GM12878 (cell line): ENCODE measurements at regions not wholly inside any gene's neighbourhood (a gene's known extent, or its start where the extent isn't known, plus 50 kb on each side); places are given as distances from the start of the nearest gene placed in this dataset.

Experiments used
- ATAC-seq: fragments of 200-7000 bp; cut with Tn5 transposase; 3 replicates; pipeline ENCODE4 v1.9.1; 2020; ENCODE audit warnings: mild to moderate bottlenecking, moderate library complexity
- BruUV-seq: library from RNA; stranded (reverse); fragments of 400-500 nt; replicated peaks from 2 replicates; lab custom pipeline; 2021; lab: Mats Ljungman, UMichigan
- CTCF ChIA-PET: fragments of 300-600 bp; sonication (Branson Sonifier 250); formaldehyde crosslinking; extraction: SDS; loops from one replicate; lab custom pipeline; 2021; ENCODE audit warnings: inconsistent platforms; lab: Yijun Ruan, JAX
- POLR2A ChIA-PET: fragments of 350-600 bp; formaldehyde crosslinking; extraction: SDS; loops from one replicate; lab custom pipeline; 2021; ENCODE audit warnings: inconsistent platforms; lab: Charles Lee
- RAD21 ChIA-PET: fragments of 300-600 bp; sonication (Branson Sonifier 250); formaldehyde crosslinking; loops from one replicate; lab custom pipeline; 2023; ENCODE audit warnings: antibody characterized with exemption; ENCODE audit not compliant: unreplicated experiment; lab: Charles Lee
- SMC1A ChIA-PET: fragments of 300-600 bp; sonication (Branson Sonifier 250); formaldehyde crosslinking; loops from one replicate; lab custom pipeline; 2023; ENCODE audit not compliant: unreplicated experiment, uncharacterized antibody; lab: Charles Lee
- DNase-seq: peaks from one replicate; pipeline ENCODE4 v3.0.0-alpha.2; 2011; ENCODE audit warnings: low read depth, low spot score
- FAIRE-seq: peaks from 3 replicates; lab custom pipeline; 2011; peaks lifted over from hg19 to GRCh38; lab: Jason Lieb, UNC
- H2AFZ ChIP-seq: 2 replicates; pipeline ENCODE4 v1.6.0; 2011; ENCODE audit warnings: low read depth, low read length, control low read depth; ENCODE audit not compliant: control insufficient read depth
- H3K27ac ChIP-seq: 2 replicates; pipeline ENCODE4 v1.5.1; 2011; ENCODE audit warnings: control low read depth; ENCODE audit not compliant: control insufficient read depth, insufficient read depth
- H3K27me3 ChIP-seq, 2 experiments: replicated peaks in 1 of 2; 2 replicates each; pipeline versions ENCODE4 v1.6.0 to v1.6.1; 2011; ENCODE audit warnings: low read length in 1 of 2; ENCODE audit not compliant: control insufficient read depth in 2 of 2, insufficient read depth in 2 of 2
- H3K36me3 ChIP-seq, 2 experiments: 2 replicates each; pipeline ENCODE4 v1.5.1; 2011; ENCODE audit warnings: low read length in 1 of 2; ENCODE audit not compliant: control insufficient read depth in 2 of 2, insufficient read depth in 2 of 2
- H3K4me1 ChIP-seq: 2 replicates; pipeline ENCODE4 v1.6.1; 2011; ENCODE audit warnings: mild to moderate bottlenecking, low read length, moderate library complexity, mixed read lengths; ENCODE audit not compliant: control insufficient read depth, insufficient read depth
- H3K4me2 ChIP-seq: 2 replicates; pipeline ENCODE4 v1.6.0; 2011; ENCODE audit warnings: control low read depth; ENCODE audit not compliant: control insufficient read depth, insufficient read depth
- H3K4me3 ChIP-seq: fragments of 200-600 bp; sonication (generic); 2 replicates; pipeline ENCODE4 v1.5.1; 2016
- H3K79me2 ChIP-seq: 2 replicates; pipeline ENCODE4 v1.6.0; 2011; ENCODE audit warnings: low read length; ENCODE audit not compliant: control insufficient read depth, insufficient read depth
- H3K9ac ChIP-seq: 2 replicates; pipeline ENCODE4 v1.8.0; 2011; ENCODE audit warnings: low read length, control low read depth, mixed read lengths; ENCODE audit not compliant: control insufficient read depth, insufficient read depth
- H3K9me3 ChIP-seq: replicated peaks from 3 replicates; pipeline ENCODE4 v1.5.1; 2011; ENCODE audit warnings: mild to moderate bottlenecking, low read length; ENCODE audit not compliant: control insufficient read depth, insufficient read depth
- H4K20me1 ChIP-seq: 2 replicates; pipeline ENCODE4 v1.6.0; 2011; ENCODE audit not compliant: control insufficient read depth, insufficient read depth
- ASH2L ChIP-seq: fragments of 300-600, 200-600 bp; sonication (generic); IDR thresholded peaks from 2 replicates; pipeline ENCODE4 v1.6.1; 2017; ENCODE audit warnings: low read depth, mild to moderate bottlenecking, borderline replicate concordance
- ATF2 ChIP-seq: IDR thresholded peaks from 2 replicates; pipeline ENCODE4 v1.6.1; 2012; ENCODE audit warnings: low read length, inconsistent platforms
- FOXK2 ChIP-seq: fragments of 450-650 bp; IDR thresholded peaks from 2 replicates; pipeline ENCODE4 v1.6.1; 2017; ENCODE audit warnings: mild to moderate bottlenecking, moderate library complexity
- JUNB ChIP-seq: IDR thresholded peaks from 2 replicates; pipeline ENCODE4 v1.6.1; 2016; ENCODE audit warnings: antibody characterized with exemption, mild to moderate bottlenecking
- KLF5 ChIP-seq: fragments of 450-650 bp; IDR thresholded peaks from 2 replicates; pipeline ENCODE4 v1.6.1; 2014; ENCODE audit warnings: mild to moderate bottlenecking; ENCODE audit not compliant: partially characterized antibody
- NBN ChIP-seq: fragments of 450-650 bp; IDR thresholded peaks from 2 replicates; pipeline ENCODE4 v1.6.1; 2016
- SRF ChIP-seq, 2 experiments: IDR thresholded peaks; 2 replicates each; pipeline ENCODE4 v1.6.1; 2011; ENCODE audit warnings: low read depth in 2 of 2, low read length in 2 of 2, mild to moderate bottlenecking in 1 of 2, moderate library complexity in 1 of 2
- SUPT20H ChIP-seq: IDR thresholded peaks from 2 replicates; pipeline ENCODE4 v1.6.1; 2011; ENCODE audit warnings: low read depth, mild to moderate bottlenecking, low read length, moderate library complexity, borderline replicate concordance; ENCODE audit not compliant: control insufficient read depth
- USF2 ChIP-seq: IDR thresholded peaks from 2 replicates; pipeline ENCODE4 v1.6.1; 2011; ENCODE audit warnings: low read depth, low read length, improper control_type of control experiment, borderline replicate concordance
- ZNF24 ChIP-seq: fragments of 450-650 bp; IDR thresholded peaks from 2 replicates; pipeline ENCODE4 v1.6.1; 2017; ENCODE audit warnings: antibody characterized with exemption, mild to moderate bottlenecking
- WGBS: methylation state at CpG from one replicate; pipeline ENCODE4 v1.1.6; 2016; ENCODE audit warnings: low lambda C conversion rate; ENCODE audit not compliant: insufficient replicate concordance, insufficient coverage; ENCODE audit errors: missing lambda C conversion rate; 5-methylcytosine and 5-hydroxymethylcytosine counted together
- in situ Hi-C: fragments of 300-500 bp; cut with MboI; formaldehyde crosslinking; loops from 9 replicates; pipeline ENCODE4 v1.14.3; 2018; ENCODE audit warnings: mixed read lengths
- intact Hi-C: fragments of 100-400 bp; cut with micrococcal nuclease; formaldehyde crosslinking; loops from one replicate; pipeline ENCODE4 v1.14.2; 2022; ENCODE audit not compliant: unreplicated experiment
- TF ChIP-seq, protein P1 (sequence below): fragments of 450-650 bp; formaldehyde crosslinking; IDR thresholded peaks from 2 replicates; pipeline ENCODE4 v1.5.0; 2022; ENCODE audit warnings: mild to moderate bottlenecking, missing genetic modification characterization
- TF ChIP-seq, protein P2 (sequence below): IDR thresholded peaks from 2 replicates; pipeline ENCODE4 v1.6.1; 2012; ENCODE audit warnings: improper control_type of control experiment, low read depth, low read length; ENCODE audit not compliant: insufficient replicate concordance

DNA sequence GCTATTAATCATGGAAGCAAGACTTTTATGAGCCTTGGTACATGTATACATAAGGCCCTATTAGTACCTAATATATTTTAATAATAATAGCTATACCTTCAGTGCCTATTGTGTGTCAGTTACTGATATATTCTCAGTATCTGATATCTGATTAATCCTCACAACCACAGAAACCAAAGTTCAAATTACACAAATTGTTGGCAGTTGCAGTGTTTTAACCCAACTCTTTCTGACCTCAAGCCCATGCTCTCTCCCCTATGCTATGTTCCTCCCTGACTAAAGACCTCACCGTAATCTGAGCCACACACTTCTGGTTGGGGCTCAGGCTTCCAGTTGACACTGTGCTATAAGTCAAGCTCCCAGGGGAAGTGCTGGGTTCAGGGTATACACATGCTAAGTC, 214.4 kb downstream of the SPTSSA start (continued):
- TF ChIP-seq, protein P1, sequence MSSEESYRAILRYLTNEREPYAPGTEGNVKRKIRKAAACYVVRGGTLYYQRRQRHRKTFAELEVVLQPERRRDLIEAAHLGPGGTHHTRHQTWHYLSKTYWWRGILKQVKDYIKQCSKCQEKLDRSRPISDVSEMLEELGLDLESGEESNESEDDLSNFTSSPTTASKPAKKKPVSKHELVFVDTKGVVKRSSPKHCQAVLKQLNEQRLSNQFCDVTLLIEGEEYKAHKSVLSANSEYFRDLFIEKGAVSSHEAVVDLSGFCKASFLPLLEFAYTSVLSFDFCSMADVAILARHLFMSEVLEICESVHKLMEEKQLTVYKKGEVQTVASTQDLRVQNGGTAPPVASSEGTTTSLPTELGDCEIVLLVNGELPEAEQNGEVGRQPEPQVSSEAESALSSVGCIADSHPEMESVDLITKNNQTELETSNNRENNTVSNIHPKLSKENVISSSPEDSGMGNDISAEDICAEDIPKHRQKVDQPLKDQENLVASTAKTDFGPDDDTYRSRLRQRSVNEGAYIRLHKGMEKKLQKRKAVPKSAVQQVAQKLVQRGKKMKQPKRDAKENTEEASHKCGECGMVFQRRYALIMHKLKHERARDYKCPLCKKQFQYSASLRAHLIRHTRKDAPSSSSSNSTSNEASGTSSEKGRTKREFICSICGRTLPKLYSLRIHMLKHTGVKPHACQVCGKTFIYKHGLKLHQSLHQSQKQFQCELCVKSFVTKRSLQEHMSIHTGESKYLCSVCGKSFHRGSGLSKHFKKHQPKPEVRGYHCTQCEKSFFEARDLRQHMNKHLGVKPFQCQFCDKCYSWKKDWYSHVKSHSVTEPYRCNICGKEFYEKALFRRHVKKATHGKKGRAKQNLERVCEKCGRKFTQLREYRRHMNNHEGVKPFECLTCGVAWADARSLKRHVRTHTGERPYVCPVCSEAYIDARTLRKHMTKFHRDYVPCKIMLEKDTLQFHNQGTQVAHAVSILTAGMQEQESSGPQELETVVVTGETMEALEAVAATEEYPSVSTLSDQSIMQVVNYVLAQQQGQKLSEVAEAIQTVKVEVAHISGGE (CRISPR knock-in tag) = no peak
- no peak for TF ChIP-seq KLF5
- no peak for TF ChIP-seq ZNF24
- TF ChIP-seq ATF2 = no peak
- no peak for TF ChIP-seq SRF (IDR thresholded peaks at IDR 0.05; ENCODE audit: low read depth in 2 of 2, low read length in 2 of 2)
- TF ChIP-seq, all 136 proteins: peak for 0

GRCh38 chr14:34246206-34246605, 215.8 kb downstream of the SPTSSA start:
- H3K4me3 ChIP-seq = no peak overlapping the region
- BruUV-seq = no TSS peak
- no peak for ATAC-seq
- intact Hi-C loops = no loop called here
- H3K27me3 ChIP-seq = no peaks in the 10 kb centered on the region
- H4K20me1 ChIP-seq = no peaks in the 10 kb centered on the region
- ChIA-PET CTCF (interaction anchor here (4.5 kb wide), 1 partner anchor 11 kb away, joined by 14 read pairs; no protein-coding TSS in a partner anchor), RAD21 (no interaction called here), POLR2A (interaction anchor here (0.5 to 0.7 kb wide), 2 partner anchors 53 to 188 kb away, joined by 3 to 11 read pairs; no protein-coding TSS in a partner anchor), SMC1A (interaction anchor here (2.7 kb wide), 1 partner anchor 10 kb away, joined by 9 read pairs; no protein-coding TSS in a partner anchor)
- H3K4me1 ChIP-seq = no peaks in the 10 kb centered on the region
- no peak overlapping the region for H3K27ac ChIP-seq
- H3K79me2 ChIP-seq = no peaks in the 10 kb centered on the region
- FAIRE-seq = no peak
- H3K9me3 ChIP-seq = no peaks in the 10 kb centered on the region
- no peak overlapping the region for H3K4me2 ChIP-seq
- H2AFZ ChIP-seq = no peak overlapping the region
- WGBS = 33% methylated on average over 4 of the region's 4 CpGs
- H3K36me3 ChIP-seq = no peaks in the 10 kb centered on the region
- no peak for DNase-seq
- H3K9ac ChIP-seq = no peak overlapping the region
- in situ Hi-C loops = no loop called here
- TF ChIP-seq USF2 (no peak), JUNB (no peak), ASH2L (no peak), SUPT20H (no peak), FOXK2 (no peak), NBN (no peak)
- TF ChIP-seq, protein P2, sequence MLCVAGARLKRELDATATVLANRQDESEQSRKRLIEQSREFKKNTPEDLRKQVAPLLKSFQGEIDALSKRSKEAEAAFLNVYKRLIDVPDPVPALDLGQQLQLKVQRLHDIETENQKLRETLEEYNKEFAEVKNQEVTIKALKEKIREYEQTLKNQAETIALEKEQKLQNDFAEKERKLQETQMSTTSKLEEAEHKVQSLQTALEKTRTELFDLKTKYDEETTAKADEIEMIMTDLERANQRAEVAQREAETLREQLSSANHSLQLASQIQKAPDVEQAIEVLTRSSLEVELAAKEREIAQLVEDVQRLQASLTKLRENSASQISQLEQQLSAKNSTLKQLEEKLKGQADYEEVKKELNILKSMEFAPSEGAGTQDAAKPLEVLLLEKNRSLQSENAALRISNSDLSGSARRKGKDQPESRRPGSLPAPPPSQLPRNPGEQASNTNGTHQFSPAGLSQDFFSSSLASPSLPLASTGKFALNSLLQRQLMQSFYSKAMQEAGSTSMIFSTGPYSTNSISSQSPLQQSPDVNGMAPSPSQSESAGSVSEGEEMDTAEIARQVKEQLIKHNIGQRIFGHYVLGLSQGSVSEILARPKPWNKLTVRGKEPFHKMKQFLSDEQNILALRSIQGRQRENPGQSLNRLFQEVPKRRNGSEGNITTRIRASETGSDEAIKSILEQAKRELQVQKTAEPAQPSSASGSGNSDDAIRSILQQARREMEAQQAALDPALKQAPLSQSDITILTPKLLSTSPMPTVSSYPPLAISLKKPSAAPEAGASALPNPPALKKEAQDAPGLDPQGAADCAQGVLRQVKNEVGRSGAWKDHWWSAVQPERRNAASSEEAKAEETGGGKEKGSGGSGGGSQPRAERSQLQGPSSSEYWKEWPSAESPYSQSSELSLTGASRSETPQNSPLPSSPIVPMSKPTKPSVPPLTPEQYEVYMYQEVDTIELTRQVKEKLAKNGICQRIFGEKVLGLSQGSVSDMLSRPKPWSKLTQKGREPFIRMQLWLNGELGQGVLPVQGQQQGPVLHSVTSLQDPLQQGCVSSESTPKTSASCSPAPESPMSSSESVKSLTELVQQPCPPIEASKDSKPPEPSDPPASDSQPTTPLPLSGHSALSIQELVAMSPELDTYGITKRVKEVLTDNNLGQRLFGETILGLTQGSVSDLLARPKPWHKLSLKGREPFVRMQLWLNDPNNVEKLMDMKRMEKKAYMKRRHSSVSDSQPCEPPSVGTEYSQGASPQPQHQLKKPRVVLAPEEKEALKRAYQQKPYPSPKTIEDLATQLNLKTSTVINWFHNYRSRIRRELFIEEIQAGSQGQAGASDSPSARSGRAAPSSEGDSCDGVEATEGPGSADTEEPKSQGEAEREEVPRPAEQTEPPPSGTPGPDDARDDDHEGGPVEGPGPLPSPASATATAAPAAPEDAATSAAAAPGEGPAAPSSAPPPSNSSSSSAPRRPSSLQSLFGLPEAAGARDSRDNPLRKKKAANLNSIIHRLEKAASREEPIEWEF = no peak
